ENCODE measurements at regions not wholly inside any gene's neighbourhood (a gene's known extent, or its start where the extent isn't known, plus 50 kb on each side); places are given as distances from the start of the nearest gene placed in this dataset.
"Not testable (repeated sequence)": the region's sequence is repeated elsewhere in the genome, so short reads cannot be mapped to it uniquely, and the experiment has no call there.

DNA sequence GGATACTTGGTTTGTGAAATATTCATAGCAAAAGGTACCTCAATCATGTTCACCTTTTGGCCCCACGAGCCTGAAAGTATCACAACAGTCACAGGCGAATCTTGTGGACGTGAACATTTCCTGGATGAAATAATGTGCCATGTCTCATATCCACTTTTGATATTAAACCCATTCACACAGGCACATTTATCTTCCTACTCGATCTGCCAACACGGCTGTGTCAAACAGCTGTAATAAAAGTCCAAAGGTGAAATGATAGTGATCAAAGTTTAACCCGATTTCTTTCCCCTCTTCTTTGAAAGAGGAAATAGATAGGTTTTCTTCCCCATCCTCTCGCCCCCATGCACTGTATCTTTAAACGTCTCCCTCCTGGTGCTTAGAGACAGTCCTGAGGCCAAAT lies 191.2 kb upstream of the PROX1 start:
- Histone ChIP-seq H3F3A (ENCODE audit: insufficient read depth, low read length) (no peaks in the 10 kb centered on the region), H2AFZ (ENCODE audit: low read length) (no peak overlapping the region), H3K9ac (ENCODE audit: low read length) (no peak overlapping the region), H3K4me1 (ENCODE audit: low read length) (no peaks in the 10 kb centered on the region), H3K79me2 (ENCODE audit: low read length) (no peaks in the 10 kb centered on the region), H3K9me3 (replicated peaks; ENCODE audit: insufficient read depth, low read length) (no peaks in the 10 kb centered on the region), H3K9me2 (replicated peaks; ENCODE audit: insufficient read depth, low read length) (no peaks in the 10 kb centered on the region), H3K27me3 (replicated peaks; ENCODE audit: insufficient read depth, low read length) (no peaks in the 10 kb centered on the region), H3K27ac (ENCODE audit: low read length) (no peak overlapping the region), H4K20me1 (ENCODE audit: insufficient read depth, low read length) (no peaks in the 10 kb centered on the region), H3K36me3 (replicated peaks; ENCODE audit: insufficient read depth, low read length) (no peaks in the 10 kb centered on the region), H3K4me3 (ENCODE audit: low read length) (no peak overlapping the region), H3K4me2 (ENCODE audit: low read depth, low read length) (no peak overlapping the region)
- DNase-seq = no peak
- TF ChIP-seq, protein P1, sequence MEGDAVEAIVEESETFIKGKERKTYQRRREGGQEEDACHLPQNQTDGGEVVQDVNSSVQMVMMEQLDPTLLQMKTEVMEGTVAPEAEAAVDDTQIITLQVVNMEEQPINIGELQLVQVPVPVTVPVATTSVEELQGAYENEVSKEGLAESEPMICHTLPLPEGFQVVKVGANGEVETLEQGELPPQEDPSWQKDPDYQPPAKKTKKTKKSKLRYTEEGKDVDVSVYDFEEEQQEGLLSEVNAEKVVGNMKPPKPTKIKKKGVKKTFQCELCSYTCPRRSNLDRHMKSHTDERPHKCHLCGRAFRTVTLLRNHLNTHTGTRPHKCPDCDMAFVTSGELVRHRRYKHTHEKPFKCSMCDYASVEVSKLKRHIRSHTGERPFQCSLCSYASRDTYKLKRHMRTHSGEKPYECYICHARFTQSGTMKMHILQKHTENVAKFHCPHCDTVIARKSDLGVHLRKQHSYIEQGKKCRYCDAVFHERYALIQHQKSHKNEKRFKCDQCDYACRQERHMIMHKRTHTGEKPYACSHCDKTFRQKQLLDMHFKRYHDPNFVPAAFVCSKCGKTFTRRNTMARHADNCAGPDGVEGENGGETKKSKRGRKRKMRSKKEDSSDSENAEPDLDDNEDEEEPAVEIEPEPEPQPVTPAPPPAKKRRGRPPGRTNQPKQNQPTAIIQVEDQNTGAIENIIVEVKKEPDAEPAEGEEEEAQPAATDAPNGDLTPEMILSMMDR (IDR thresholded peaks at IDR 0.05; ENCODE audit: low read length) = no peak
- TF ChIP-seq EZH2 (optimal IDR thresholded peaks at IDR 0.05; ENCODE audit: low read depth, low read length) (no peak), EZH2phosphoT487 (IDR thresholded peaks at IDR 0.05; ENCODE audit: low read length) (no peak)

DNA sequence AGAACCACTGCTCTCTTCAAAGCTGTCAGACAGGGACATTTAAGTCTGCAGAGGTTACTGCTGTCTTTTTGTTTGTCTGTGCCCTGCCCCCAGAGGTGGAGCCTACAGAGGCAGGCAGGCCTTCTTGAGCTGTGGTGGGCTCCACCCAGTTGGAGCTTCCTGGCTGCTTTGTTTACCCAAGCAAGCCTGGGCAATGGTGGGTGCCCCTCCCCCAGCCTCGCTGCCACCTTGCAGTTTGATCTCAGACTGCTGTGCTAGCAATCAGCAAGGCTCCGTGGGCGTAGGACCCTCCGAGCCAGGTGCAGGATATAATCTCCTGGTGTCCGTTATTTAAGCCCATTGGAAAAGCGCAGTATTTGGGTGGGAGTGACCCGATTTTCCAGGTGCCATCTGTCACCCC lies 179.5 kb upstream of the PROX1 start:
- not testable (repeated sequence) for H3K79me2 ChIP-seq (ENCODE audit: low read length); H3K9me2 ChIP-seq (replicated peaks; ENCODE audit: insufficient read depth, low read length); H4K20me1 ChIP-seq (ENCODE audit: insufficient read depth, low read length); H3K9ac ChIP-seq (ENCODE audit: low read length); H3K4me3 ChIP-seq (ENCODE audit: low read length); H3K27me3 ChIP-seq (replicated peaks; ENCODE audit: insufficient read depth, low read length); H2AFZ ChIP-seq (ENCODE audit: low read length); H3K36me3 ChIP-seq (replicated peaks; ENCODE audit: insufficient read depth, low read length); H3K9me3 ChIP-seq (replicated peaks; ENCODE audit: insufficient read depth, low read length); H3K4me2 ChIP-seq (ENCODE audit: low read depth, low read length); H3K4me1 ChIP-seq (ENCODE audit: low read length); H3F3A ChIP-seq (ENCODE audit: insufficient read depth, low read length); DNase-seq; H3K27ac ChIP-seq (ENCODE audit: low read length)

DNA sequence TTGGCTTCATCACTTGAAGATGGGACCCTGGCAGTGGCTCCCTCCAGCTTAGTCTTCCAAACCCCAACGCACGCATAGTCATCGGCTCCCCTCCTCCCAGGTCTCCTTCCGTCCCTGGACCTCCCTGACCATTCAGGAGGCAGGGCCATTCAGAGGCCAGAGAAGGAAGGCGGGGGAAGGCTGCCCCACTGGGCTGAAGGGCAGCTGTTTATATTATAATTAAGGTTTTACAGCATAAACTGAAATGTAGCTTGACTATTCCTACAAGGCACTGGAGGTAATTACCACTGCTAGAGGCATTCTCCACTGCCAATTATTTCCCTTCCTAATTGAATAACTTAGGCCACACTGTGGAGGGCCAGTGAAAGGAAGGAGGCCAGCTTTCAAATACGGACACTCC lies 170.6 kb upstream of the PROX1 start:
- Histone ChIP-seq H3K9ac (ENCODE audit: low read length) (no peak overlapping the region), H3K4me1 (ENCODE audit: low read length) (no peaks in the 10 kb centered on the region), H3K9me2 (replicated peaks; ENCODE audit: insufficient read depth, low read length) (no peaks in the 10 kb centered on the region), H3F3A (ENCODE audit: insufficient read depth, low read length) (no peaks in the 10 kb centered on the region), H3K27ac (ENCODE audit: low read length) (no peak overlapping the region), H3K79me2 (ENCODE audit: low read length) (no peaks in the 10 kb centered on the region), H3K4me2 (ENCODE audit: low read depth, low read length) (no peak overlapping the region), H3K27me3 (replicated peaks; ENCODE audit: insufficient read depth, low read length) (no peaks in the 10 kb centered on the region), H3K4me3 (ENCODE audit: low read length) (no peak overlapping the region), H2AFZ (ENCODE audit: low read length) (no peak overlapping the region), H3K9me3 (replicated peaks; ENCODE audit: insufficient read depth, low read length) (no peaks in the 10 kb centered on the region), H3K36me3 (replicated peaks; ENCODE audit: insufficient read depth, low read length) (no peaks in the 10 kb centered on the region), H4K20me1 (ENCODE audit: insufficient read depth, low read length) (no peaks in the 10 kb centered on the region)
- TF ChIP-seq, protein P1 (IDR thresholded peaks at IDR 0.05; ENCODE audit: low read length) = no peak
- no peak for TF ChIP-seq EZH2 (optimal IDR thresholded peaks at IDR 0.05; ENCODE audit: low read depth, low read length)
- no peak for TF ChIP-seq EZH2phosphoT487 (IDR thresholded peaks at IDR 0.05; ENCODE audit: low read length)
- DNase-seq = no peak

DNA sequence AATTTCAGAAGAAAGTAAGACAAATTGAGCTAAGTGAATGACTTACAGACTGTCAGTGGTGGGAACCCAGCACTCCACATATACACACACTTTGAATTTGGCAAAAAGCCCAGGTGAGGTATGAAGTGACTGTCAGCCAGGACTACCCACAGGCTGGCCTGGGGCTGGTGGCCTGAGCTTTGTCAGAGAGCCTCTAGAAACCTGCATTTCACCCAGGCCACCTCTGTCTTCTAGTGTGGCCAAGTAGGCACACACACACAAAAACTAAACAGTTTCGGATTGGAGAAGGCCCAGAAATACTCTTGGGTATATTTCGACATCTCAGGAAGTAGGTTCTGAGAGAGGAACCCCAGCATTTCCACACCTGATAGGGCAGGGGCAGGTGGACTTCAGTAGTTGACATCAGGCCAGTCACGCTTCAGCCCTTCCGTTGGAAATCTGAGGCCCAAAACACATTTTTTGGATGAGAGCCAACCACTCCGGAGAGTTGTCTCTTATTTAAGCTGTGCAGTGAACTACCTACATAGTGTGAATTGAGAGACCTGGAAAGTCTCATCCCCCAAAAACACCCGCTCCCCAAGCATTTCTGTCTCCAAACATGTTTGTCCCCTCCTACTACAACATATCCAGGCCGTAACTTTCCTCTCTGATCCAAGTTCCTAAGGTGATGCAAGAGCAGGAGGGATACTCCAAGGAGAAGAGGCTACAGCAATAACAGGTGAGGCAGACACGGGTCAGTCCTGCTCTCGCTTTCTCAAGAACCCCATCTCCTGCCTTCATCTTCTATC lies 167.2 kb upstream of the PROX1 start:
- no peak overlapping the region for H3K4me2 ChIP-seq (ENCODE audit: low read depth, low read length)
- no peak overlapping the region for H2AFZ ChIP-seq (ENCODE audit: low read length)
- H3K27ac ChIP-seq (ENCODE audit: low read length) = no peak overlapping the region
- no peak overlapping the region for H3K9ac ChIP-seq (ENCODE audit: low read length)
- no peaks in the 10 kb centered on the region for H3K79me2 ChIP-seq (ENCODE audit: low read length)
- no peak overlapping the region for H3K4me3 ChIP-seq (ENCODE audit: low read length)
- H4K20me1 ChIP-seq (ENCODE audit: insufficient read depth, low read length) = no peaks in the 10 kb centered on the region
- no peaks in the 10 kb centered on the region for H3K9me3 ChIP-seq (replicated peaks; ENCODE audit: insufficient read depth, low read length)
- H3K4me1 ChIP-seq (ENCODE audit: low read length) = no peaks in the 10 kb centered on the region
- no peaks in the 10 kb centered on the region for H3K27me3 ChIP-seq (replicated peaks; ENCODE audit: insufficient read depth, low read length)
- DNase-seq = no peak
- TF ChIP-seq, protein P1 (IDR thresholded peaks at IDR 0.05; ENCODE audit: low read length) = no peak
- TF ChIP-seq EZH2 (optimal IDR thresholded peaks at IDR 0.05; ENCODE audit: low read depth, low read length) (no peak), EZH2phosphoT487 (IDR thresholded peaks at IDR 0.05; ENCODE audit: low read length) (no peak)
- no peaks in the 10 kb centered on the region for H3F3A ChIP-seq (ENCODE audit: insufficient read depth, low read length)
- no peaks in the 10 kb centered on the region for H3K36me3 ChIP-seq (replicated peaks; ENCODE audit: insufficient read depth, low read length)
- no peaks in the 10 kb centered on the region for H3K9me2 ChIP-seq (replicated peaks; ENCODE audit: insufficient read depth, low read length)

Measured in MM.1S (cell line).